T-helper 2 cell treated with Interferon-gamma antibody and Interleukin-4, amounts not matched to agents 5 μg/mL and 100 μg/mL, for 36 hours (primary cell): ENCODE measurements at regions not wholly inside any gene's neighbourhood (a gene's known extent, or its start where the extent isn't known, plus 50 kb on each side); places are given as distances from the start of the nearest gene placed in this dataset.
"Not testable (repeated sequence)": the region's sequence is repeated elsewhere in the genome, so short reads cannot be mapped to it uniquely, and the experiment has no call there.

Experiments
- DNase-seq: peaks from one replicate; pipeline ENCODE4 v3.0.0; 2021; ENCODE audit warnings: low spot score
- H3K27ac Mint-ChIP-seq: one replicate; pipeline ENCODE4 v1.8.0; 2021; ENCODE audit warnings: mild to moderate bottlenecking, mixed read lengths
- H3K27me3 Mint-ChIP-seq: one replicate; pipeline ENCODE4 v1.8.0; 2021; ENCODE audit warnings: low read depth, mixed read lengths
- H3K36me3 Mint-ChIP-seq: one replicate; pipeline ENCODE4 v1.8.0; 2021; ENCODE audit warnings: low read depth, mixed read lengths
- H3K4me1 Mint-ChIP-seq: one replicate; pipeline ENCODE4 v1.8.0; 2021; ENCODE audit warnings: low read depth, mixed read lengths
- H3K4me3 Mint-ChIP-seq: one replicate; pipeline ENCODE4 v1.8.0; 2022; ENCODE audit warnings: mild to moderate bottlenecking, moderate library complexity, mixed read lengths
- H3K9me3 Mint-ChIP-seq: one replicate; pipeline ENCODE4 v1.8.0; 2021; ENCODE audit warnings: mixed read lengths

- Mint-ChIP-seq H3K4me1 (no peaks in the 10 kb centered on the region), H3K4me3 (no peak overlapping the region), H3K27ac (no peak overlapping the region), H3K27me3 (peaks cover 8% of the 10 kb centered on the region), H3K9me3 (no peaks in the 10 kb centered on the region), H3K36me3 (no peaks in the 10 kb centered on the region)
- no peak for DNase-seq
These were observed 144.2 kb downstream of the PDCD6IP start for GRCh38 chr3:33942483-33943150.

- Mint-ChIP-seq H3K27me3 (peaks cover 6% of the 10 kb centered on the region), H3K36me3 (no peaks in the 10 kb centered on the region), H3K9me3 (no peaks in the 10 kb centered on the region), H3K4me3 (no peak overlapping the region), H3K27ac (no peak overlapping the region), H3K4me1 (no peaks in the 10 kb centered on the region)
- DNase-seq = no peak
These were observed 144.8 kb downstream of the PDCD6IP start for GRCh38 chr3:33943277-33943676.

- H3K36me3 Mint-ChIP-seq, H3K9me3 Mint-ChIP-seq, H3K27me3 Mint-ChIP-seq, H3K27ac Mint-ChIP-seq, H3K4me1 Mint-ChIP-seq, DNase-seq, H3K4me3 Mint-ChIP-seq: not testable (repeated sequence)
These were observed 148.2 kb downstream of the PDCD6IP start for GRCh38 chr3:33946612-33947011.

GRCh38 chr3:33947272-33948195 lies 149.1 kb downstream of the PDCD6IP start:
- H3K4me1 Mint-ChIP-seq = no peaks in the 10 kb centered on the region
- peaks cover 7% of the 10 kb centered on the region for H3K27me3 Mint-ChIP-seq
- DNase-seq = no peak
- no peak overlapping the region for H3K27ac Mint-ChIP-seq
- H3K4me3 Mint-ChIP-seq = no peak overlapping the region
- H3K36me3 Mint-ChIP-seq = no peaks in the 10 kb centered on the region
- H3K9me3 Mint-ChIP-seq = no peaks in the 10 kb centered on the region

- no peak for DNase-seq
- no peaks in the 10 kb centered on the region for H3K4me1 Mint-ChIP-seq
These were observed 150.6 kb downstream of the PDCD6IP start for GRCh38 chr3:33949074-33949473.

GRCh38 chr3:33954956-33955355 lies 156.5 kb downstream of the PDCD6IP start:
- Mint-ChIP-seq H3K27ac (no peak overlapping the region), H3K27me3 (peaks cover 4% of the 10 kb centered on the region), H3K4me3 (no peak overlapping the region), H3K4me1 (no peaks in the 10 kb centered on the region), H3K36me3 (no peaks in the 10 kb centered on the region), H3K9me3 (no peaks in the 10 kb centered on the region)
- no peak for DNase-seq

More at GRCh38 chr3:33949074-33949473, 150.6 kb downstream of the PDCD6IP start:
- no peak overlapping the region for H3K4me3 Mint-ChIP-seq
- H3K36me3 Mint-ChIP-seq = no peaks in the 10 kb centered on the region
- no peaks in the 10 kb centered on the region for H3K9me3 Mint-ChIP-seq
- H3K27ac Mint-ChIP-seq = no peak overlapping the region
- peaks cover 7% of the 10 kb centered on the region for H3K27me3 Mint-ChIP-seq

- H3K36me3 Mint-ChIP-seq = no peaks in the 10 kb centered on the region
- no peak overlapping the region for H3K27ac Mint-ChIP-seq
- no peaks in the 10 kb centered on the region for H3K9me3 Mint-ChIP-seq
- no peak for DNase-seq
- H3K4me3 Mint-ChIP-seq = no peak overlapping the region
- H3K27me3 Mint-ChIP-seq = peaks cover 4% of the 10 kb centered on the region
- no peaks in the 10 kb centered on the region for H3K4me1 Mint-ChIP-seq
These were observed 157.8 kb downstream of the PDCD6IP start for GRCh38 chr3:33956206-33956605.

GRCh38 chr3:33956776-33957175 lies 158.3 kb downstream of the PDCD6IP start:
- DNase-seq = no peak
- no peak overlapping the region for H3K27ac Mint-ChIP-seq
- no peaks in the 10 kb centered on the region for H3K9me3 Mint-ChIP-seq
- H3K4me3 Mint-ChIP-seq = no peak overlapping the region
- no peaks in the 10 kb centered on the region for H3K36me3 Mint-ChIP-seq
- no peaks in the 10 kb centered on the region for H3K27me3 Mint-ChIP-seq
- H3K4me1 Mint-ChIP-seq = no peaks in the 10 kb centered on the region

GRCh38 chr3:33957176-33957575 lies 158.7 kb downstream of the PDCD6IP start:
- Mint-ChIP-seq H3K9me3 (no peaks in the 10 kb centered on the region), H3K4me3 (no peak overlapping the region), H3K4me1 (no peaks in the 10 kb centered on the region)

GRCh38 chr3:33958661-33959060 lies 160.2 kb downstream of the PDCD6IP start:
- Mint-ChIP-seq H3K9me3 (no peaks in the 10 kb centered on the region), H3K4me3 (no peak overlapping the region), H3K27ac (no peak overlapping the region), H3K27me3 (no peaks in the 10 kb centered on the region), H3K4me1 (no peaks in the 10 kb centered on the region), H3K36me3 (no peaks in the 10 kb centered on the region)
- DNase-seq = no peak

More at GRCh38 chr3:33957176-33957575, 158.7 kb downstream of the PDCD6IP start:
- no peak for DNase-seq
- no peaks in the 10 kb centered on the region for H3K27me3 Mint-ChIP-seq
- H3K36me3 Mint-ChIP-seq = no peaks in the 10 kb centered on the region
- no peak overlapping the region for H3K27ac Mint-ChIP-seq

- Mint-ChIP-seq H3K9me3 (no peaks in the 10 kb centered on the region), H3K27ac (no peak overlapping the region)
These were observed 164.0 kb downstream of the PDCD6IP start for GRCh38 chr3:33962396-33962795.

GRCh38 chr3:33970180-33970579 lies 171.8 kb downstream of the PDCD6IP start:
- not testable (repeated sequence) for DNase-seq, H3K4me1 Mint-ChIP-seq, H3K27me3 Mint-ChIP-seq, H3K4me3 Mint-ChIP-seq, H3K36me3 Mint-ChIP-seq, H3K27ac Mint-ChIP-seq, H3K9me3 Mint-ChIP-seq

More at GRCh38 chr3:33962396-33962795, 164.0 kb downstream of the PDCD6IP start:
- H3K4me1 Mint-ChIP-seq = no peaks in the 10 kb centered on the region
- DNase-seq = no peak
- no peaks in the 10 kb centered on the region for H3K36me3 Mint-ChIP-seq
- H3K4me3 Mint-ChIP-seq = no peak overlapping the region
- H3K27me3 Mint-ChIP-seq = no peaks in the 10 kb centered on the region

- Mint-ChIP-seq H3K36me3 (no peaks in the 10 kb centered on the region), H3K27me3 (no peaks in the 10 kb centered on the region), H3K4me3 (no peak overlapping the region), H3K4me1 (no peaks in the 10 kb centered on the region), H3K9me3 (no peaks in the 10 kb centered on the region), H3K27ac (no peak overlapping the region)
- DNase-seq = no peak
These were observed 172.6 kb downstream of the PDCD6IP start for GRCh38 chr3:33971055-33971454.

GRCh38 chr3:33975463-33975862 lies 177.0 kb downstream of the PDCD6IP start:
- no peak for DNase-seq
- H3K4me1 Mint-ChIP-seq = no peaks in the 10 kb centered on the region
- no peak overlapping the region for H3K27ac Mint-ChIP-seq
- H3K36me3 Mint-ChIP-seq = no peaks in the 10 kb centered on the region
- no peak overlapping the region for H3K4me3 Mint-ChIP-seq
- no peaks in the 10 kb centered on the region for H3K9me3 Mint-ChIP-seq
- no peaks in the 10 kb centered on the region for H3K27me3 Mint-ChIP-seq
